ENCODE measurements at regions not wholly inside any gene's neighbourhood (a gene's known extent, or its start where the extent isn't known, plus 50 kb on each side); places are given as distances from the start of the nearest gene placed in this dataset.
"Not testable (repeated sequence)": the region's sequence is repeated elsewhere in the genome, so short reads cannot be mapped to it uniquely, and the experiment has no call there.

- Histone ChIP-seq H3K4me3 (ENCODE audit: low read length in 2 of 2) (no peak overlapping the region), H3K36me3 (ENCODE audit: control insufficient read depth in 2 of 2, insufficient read depth in 2 of 2, low read length in 1 of 2) (no peaks in the 10 kb centered on the region), H3K4me1 (ENCODE audit: control insufficient read depth in 2 of 2, insufficient read depth in 2 of 2, low read length in 2 of 2) (no peaks in the 10 kb centered on the region), H3K27me3 (ENCODE audit: control insufficient read depth in 2 of 2, insufficient read depth in 1 of 2, low read length in 1 of 2) (no peaks in the 10 kb centered on the region), H3K27ac (ENCODE audit: low read depth in 1 of 2, low read length in 1 of 2) (no peak overlapping the region), H3K9me3 (ENCODE audit: control insufficient read depth in 2 of 2, insufficient read depth in 1 of 2, low read length in 1 of 2) (no peaks in the 10 kb centered on the region)
- WGBS = 58% methylated on average over 1 of the region's 1 CpG
- DNase-seq (ENCODE audit: low read depth in 6 of 9, low spot score in 9 of 9) = no peak
Measured at GRCh38 chr6:115753446-115753845, 307.2 kb downstream of the FRK start.

DNA sequence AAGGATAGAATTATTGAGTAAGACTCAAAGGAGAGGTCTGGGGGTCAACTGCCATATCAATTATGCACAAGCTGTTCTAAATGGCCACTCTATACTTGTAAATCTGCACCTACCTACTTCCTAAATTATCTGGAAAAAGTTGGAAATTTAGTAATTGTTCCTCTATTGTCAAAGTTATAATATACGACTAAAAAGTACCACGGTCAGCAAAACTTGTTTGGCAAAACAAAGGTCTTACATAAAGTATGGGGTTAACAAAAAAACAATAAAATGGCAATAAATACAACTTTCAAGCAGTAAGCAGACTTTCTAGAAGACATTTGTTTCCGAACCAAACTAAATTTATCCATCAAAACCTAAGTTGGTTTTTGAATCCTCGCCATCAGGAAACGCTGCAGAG, 309.7 kb downstream of the FRK start:
- DNase-seq (ENCODE audit: low read depth in 6 of 9, low spot score in 9 of 9) = no peak
- Histone ChIP-seq H3K27ac (ENCODE audit: low read depth in 1 of 2, low read length in 1 of 2) (no peak overlapping the region), H3K27me3 (ENCODE audit: control insufficient read depth in 2 of 2, insufficient read depth in 1 of 2, low read length in 1 of 2) (no peaks in the 10 kb centered on the region), H3K36me3 (ENCODE audit: control insufficient read depth in 2 of 2, insufficient read depth in 2 of 2, low read length in 1 of 2) (no peaks in the 10 kb centered on the region), H3K4me1 (ENCODE audit: control insufficient read depth in 2 of 2, insufficient read depth in 2 of 2, low read length in 2 of 2) (no peaks in the 10 kb centered on the region), H3K9me3 (ENCODE audit: control insufficient read depth in 2 of 2, insufficient read depth in 1 of 2, low read length in 1 of 2) (no peaks in the 10 kb centered on the region), H3K4me3 (ENCODE audit: low read length in 2 of 2) (no peak overlapping the region)
- 91% methylated on average over 5 of the region's 5 CpGs for WGBS

DNA sequence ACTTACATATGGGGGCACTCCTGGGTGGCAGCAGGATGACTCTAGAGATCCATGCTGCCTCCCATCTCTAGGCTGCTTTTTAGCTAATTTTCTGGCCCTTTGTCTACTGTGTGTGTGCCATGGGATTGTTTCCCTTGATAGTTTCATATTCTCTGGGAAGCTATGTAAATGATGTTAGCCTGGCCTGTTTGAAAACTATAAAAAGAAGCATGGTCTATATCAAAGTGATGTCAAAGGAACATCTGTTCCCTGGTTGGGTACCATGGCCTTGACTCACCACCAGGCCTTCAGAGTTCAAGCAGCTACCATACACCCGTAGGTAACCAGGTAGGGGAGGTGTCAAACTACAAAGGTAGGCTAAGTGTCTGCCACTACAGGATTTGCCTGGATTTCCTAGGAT, 310.4 kb downstream of the FRK start:
- Histone ChIP-seq H3K27me3 (ENCODE audit: control insufficient read depth in 2 of 2, insufficient read depth in 1 of 2, low read length in 1 of 2) (no peaks in the 10 kb centered on the region), H3K27ac (ENCODE audit: low read depth in 1 of 2, low read length in 1 of 2) (no peak overlapping the region), H3K4me1 (ENCODE audit: control insufficient read depth in 2 of 2, insufficient read depth in 2 of 2, low read length in 2 of 2) (no peaks in the 10 kb centered on the region), H3K36me3 (ENCODE audit: control insufficient read depth in 2 of 2, insufficient read depth in 2 of 2, low read length in 1 of 2) (no peaks in the 10 kb centered on the region), H3K9me3 (ENCODE audit: control insufficient read depth in 2 of 2, insufficient read depth in 1 of 2, low read length in 1 of 2) (no peaks in the 10 kb centered on the region), H3K4me3 (ENCODE audit: low read length in 2 of 2) (no peak overlapping the region)
- DNase-seq (ENCODE audit: low read depth in 6 of 9, low spot score in 9 of 9) = no peak
- WGBS = 82% methylated on average over 1 of the region's 1 CpG

- DNase-seq (ENCODE audit: low read depth in 6 of 9, low spot score in 9 of 9) = no peak
- H3K36me3 ChIP-seq (ENCODE audit: control insufficient read depth in 2 of 2, insufficient read depth in 2 of 2, low read length in 1 of 2) = no peaks in the 10 kb centered on the region
- WGBS = 0% methylated on average over 1 of the region's 1 CpG
Measured at GRCh38 chr6:115747719-115748118, 313.0 kb downstream of the FRK start.

DNA sequence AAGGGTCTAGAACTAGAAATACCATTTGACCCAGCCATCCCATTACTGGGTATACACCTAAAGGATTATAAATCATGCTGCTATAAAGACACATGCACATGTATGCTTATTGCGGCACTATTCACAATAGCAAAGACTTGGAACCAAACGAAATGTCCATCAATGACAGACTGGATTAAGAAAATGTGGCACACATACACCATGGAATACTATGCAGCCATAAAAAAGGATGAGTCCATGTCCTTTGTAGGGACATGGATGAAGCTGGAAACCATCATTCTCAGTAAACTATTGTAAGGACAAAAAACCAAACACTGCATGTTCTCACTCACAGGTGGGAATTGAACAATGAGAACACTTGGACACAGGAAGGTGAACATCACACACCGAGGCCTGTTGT, 314.1 kb downstream of the FRK start:
- WGBS = 85% methylated on average over 3 of the region's 3 CpGs
- not testable (repeated sequence) for H3K27ac ChIP-seq (ENCODE audit: low read depth in 1 of 2, low read length in 1 of 2); H3K4me1 ChIP-seq (ENCODE audit: control insufficient read depth in 2 of 2, insufficient read depth in 2 of 2, low read length in 2 of 2); H3K9me3 ChIP-seq (ENCODE audit: control insufficient read depth in 2 of 2, insufficient read depth in 1 of 2, low read length in 1 of 2); H3K4me3 ChIP-seq (ENCODE audit: low read length in 2 of 2); H3K27me3 ChIP-seq (ENCODE audit: control insufficient read depth in 2 of 2, insufficient read depth in 1 of 2, low read length in 1 of 2); DNase-seq (ENCODE audit: low read depth in 6 of 9, low spot score in 9 of 9); H3K36me3 ChIP-seq (ENCODE audit: control insufficient read depth in 2 of 2, insufficient read depth in 2 of 2, low read length in 1 of 2)

More at GRCh38 chr6:115747719-115748118, 313.0 kb downstream of the FRK start:
- Histone ChIP-seq H3K4me3 (ENCODE audit: low read length in 2 of 2) (no peak overlapping the region), H3K4me1 (ENCODE audit: control insufficient read depth in 2 of 2, insufficient read depth in 2 of 2, low read length in 2 of 2) (no peaks in the 10 kb centered on the region), H3K9me3 (ENCODE audit: control insufficient read depth in 2 of 2, insufficient read depth in 1 of 2, low read length in 1 of 2) (no peaks in the 10 kb centered on the region), H3K27ac (ENCODE audit: low read depth in 1 of 2, low read length in 1 of 2) (no peak overlapping the region), H3K27me3 (ENCODE audit: control insufficient read depth in 2 of 2, insufficient read depth in 1 of 2, low read length in 1 of 2) (no peaks in the 10 kb centered on the region)

- no peaks in the 10 kb centered on the region for H3K4me1 ChIP-seq (ENCODE audit: control insufficient read depth in 2 of 2, insufficient read depth in 2 of 2, low read length in 2 of 2)
- peaks cover 0 to 4% of the 10 kb centered on the region in 2 donors for H3K9me3 ChIP-seq (ENCODE audit: control insufficient read depth in 2 of 2, insufficient read depth in 1 of 2, low read length in 1 of 2)
- DNase-seq (ENCODE audit: low read depth in 6 of 9, low spot score in 9 of 9) = no peak
- no peak overlapping the region for H3K27ac ChIP-seq (ENCODE audit: low read depth in 1 of 2, low read length in 1 of 2)
- H3K4me3 ChIP-seq (ENCODE audit: low read length in 2 of 2) = no peak overlapping the region
- 98% methylated on average over 1 of the region's 1 CpG for WGBS
- H3K36me3 ChIP-seq (ENCODE audit: control insufficient read depth in 2 of 2, insufficient read depth in 2 of 2, low read length in 1 of 2) = no peaks in the 10 kb centered on the region
- no peaks in the 10 kb centered on the region for H3K27me3 ChIP-seq (ENCODE audit: control insufficient read depth in 2 of 2, insufficient read depth in 1 of 2, low read length in 1 of 2)
Measured at GRCh38 chr6:115740907-115741306, 319.8 kb downstream of the FRK start.

DNA sequence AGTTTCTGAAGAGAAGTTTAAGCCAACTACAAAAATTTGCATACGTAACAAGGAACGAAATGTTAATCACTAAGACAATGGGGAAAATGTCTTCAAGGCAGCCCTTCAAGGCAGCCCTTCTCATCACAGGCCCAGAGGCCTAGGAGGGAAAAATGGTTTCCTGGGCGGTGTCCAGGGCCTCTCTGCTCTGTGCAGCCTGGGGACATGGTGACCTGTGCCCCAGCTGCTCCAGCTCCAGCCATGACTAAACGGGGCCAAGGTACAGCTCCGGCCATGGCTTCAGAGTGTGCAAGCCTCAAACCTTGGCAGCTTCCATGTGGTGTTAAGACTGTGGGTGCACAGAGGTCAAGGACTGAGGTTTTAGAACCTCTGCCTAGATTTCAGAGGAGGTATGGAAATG, 325.1 kb downstream of the FRK start:
- H3K27me3 ChIP-seq (ENCODE audit: control insufficient read depth in 2 of 2, insufficient read depth in 1 of 2, low read length in 1 of 2) = no peaks in the 10 kb centered on the region
- 94% methylated on average over 5 of the region's 5 CpGs for WGBS
- peaks cover 0 to 9% of the 10 kb centered on the region in 2 donors for H3K9me3 ChIP-seq (ENCODE audit: control insufficient read depth in 2 of 2, insufficient read depth in 1 of 2, low read length in 1 of 2)
- no peak for DNase-seq (ENCODE audit: low read depth in 6 of 9, low spot score in 9 of 9)
- no peak overlapping the region for H3K27ac ChIP-seq (ENCODE audit: low read depth in 1 of 2, low read length in 1 of 2)
- H3K4me1 ChIP-seq (ENCODE audit: control insufficient read depth in 2 of 2, insufficient read depth in 2 of 2, low read length in 2 of 2) = no peaks in the 10 kb centered on the region
- no peak overlapping the region for H3K4me3 ChIP-seq (ENCODE audit: low read length in 2 of 2)
- H3K36me3 ChIP-seq (ENCODE audit: control insufficient read depth in 2 of 2, insufficient read depth in 2 of 2, low read length in 1 of 2) = no peaks in the 10 kb centered on the region

DNA sequence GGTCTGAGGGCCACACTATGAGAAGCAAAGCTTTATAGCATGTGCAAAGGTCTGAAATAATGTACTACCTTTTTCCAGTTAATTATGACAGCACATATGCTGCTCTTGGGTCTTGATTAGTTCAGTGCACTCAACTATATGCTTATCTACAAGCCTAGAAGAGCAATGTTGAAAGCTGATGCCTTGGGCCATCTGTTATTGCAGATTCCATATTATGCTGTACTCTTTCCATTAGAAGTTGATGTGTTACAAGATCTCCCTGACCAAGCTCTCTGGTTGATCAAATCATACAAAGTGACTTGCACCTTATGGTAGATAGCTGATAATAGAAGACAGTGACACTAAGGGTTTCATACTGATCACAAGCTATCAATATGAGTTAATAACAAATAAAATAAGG, 327.3 kb downstream of the FRK start:
- Histone ChIP-seq H3K4me3 (ENCODE audit: low read length in 2 of 2) (no peak overlapping the region), H3K36me3 (ENCODE audit: control insufficient read depth in 2 of 2, insufficient read depth in 2 of 2, low read length in 1 of 2) (no peaks in the 10 kb centered on the region), H3K9me3 (ENCODE audit: control insufficient read depth in 2 of 2, insufficient read depth in 1 of 2, low read length in 1 of 2) (peaks cover 0 to 11% of the 10 kb centered on the region in 2 donors), H3K27ac (ENCODE audit: low read depth in 1 of 2, low read length in 1 of 2) (no peak overlapping the region), H3K4me1 (ENCODE audit: control insufficient read depth in 2 of 2, insufficient read depth in 2 of 2, low read length in 2 of 2) (no peaks in the 10 kb centered on the region), H3K27me3 (ENCODE audit: control insufficient read depth in 2 of 2, insufficient read depth in 1 of 2, low read length in 1 of 2) (no peaks in the 10 kb centered on the region)
- no peak for DNase-seq (ENCODE audit: low read depth in 6 of 9, low spot score in 9 of 9)

GRCh38 chr6:115729036-115729435, 331.7 kb downstream of the FRK start:
- Histone ChIP-seq H3K4me3 (ENCODE audit: low read length in 2 of 2) (no peak overlapping the region), H3K4me1 (ENCODE audit: control insufficient read depth in 2 of 2, insufficient read depth in 2 of 2, low read length in 2 of 2) (no peaks in the 10 kb centered on the region), H3K27ac (ENCODE audit: low read depth in 1 of 2, low read length in 1 of 2) (no peak overlapping the region), H3K27me3 (ENCODE audit: control insufficient read depth in 2 of 2, insufficient read depth in 1 of 2, low read length in 1 of 2) (no peaks in the 10 kb centered on the region), H3K9me3 (ENCODE audit: control insufficient read depth in 2 of 2, insufficient read depth in 1 of 2, low read length in 1 of 2) (peaks cover 0 to 6% of the 10 kb centered on the region in 2 donors), H3K36me3 (ENCODE audit: control insufficient read depth in 2 of 2, insufficient read depth in 2 of 2, low read length in 1 of 2) (no peaks in the 10 kb centered on the region)
- WGBS = 92% methylated on average over 5 of the region's 5 CpGs
- no peak for DNase-seq (ENCODE audit: low read depth in 6 of 9, low spot score in 9 of 9)

GRCh38 chr6:115728171-115728570, 332.5 kb downstream of the FRK start:
- H3K27me3 ChIP-seq (ENCODE audit: control insufficient read depth in 2 of 2, insufficient read depth in 1 of 2, low read length in 1 of 2) = no peaks in the 10 kb centered on the region
- H3K4me1 ChIP-seq (ENCODE audit: control insufficient read depth in 2 of 2, insufficient read depth in 2 of 2, low read length in 2 of 2) = no peaks in the 10 kb centered on the region
- no peak for DNase-seq (ENCODE audit: low read depth in 6 of 9, low spot score in 9 of 9)
- no peak overlapping the region for H3K4me3 ChIP-seq (ENCODE audit: low read length in 2 of 2)
- peaks cover 0 to 6% of the 10 kb centered on the region in 2 donors for H3K9me3 ChIP-seq (ENCODE audit: control insufficient read depth in 2 of 2, insufficient read depth in 1 of 2, low read length in 1 of 2)
- H3K27ac ChIP-seq (ENCODE audit: low read depth in 1 of 2, low read length in 1 of 2) = no peak overlapping the region
- H3K36me3 ChIP-seq (ENCODE audit: control insufficient read depth in 2 of 2, insufficient read depth in 2 of 2, low read length in 1 of 2) = no peaks in the 10 kb centered on the region

All from thymus (tissue), 11 donors.